ENCODE measurements at regions not wholly inside any gene's neighbourhood (a gene's known extent, or its start where the extent isn't known, plus 50 kb on each side); places are given as distances from the start of the nearest gene placed in this dataset.

- TF ChIP-seq TAF1 (IDR thresholded peaks at IDR 0.05; ENCODE audit: low read depth, low read length): no peak
- TF ChIP-seq POLR2AphosphoS5 (IDR thresholded peaks at IDR 0.05; ENCODE audit: low read depth, low read length): no peak
- TF ChIP-seq POLR2A (IDR thresholded peaks at IDR 0.05; ENCODE audit: low read depth, low read length): no peak
- no peak for TF ChIP-seq SPI1 (IDR thresholded peaks at IDR 0.05; ENCODE audit: low read depth, low read length)
Measured at GRCh38 chr1:30258876-30259275, 464.5 kb downstream of the MATN1 start.
